Activated gamma-delta T cell (primary cell): ENCODE measurements at regions not wholly inside any gene's neighbourhood (a gene's known extent, or its start where the extent isn't known, plus 50 kb on each side); places are given as distances from the start of the nearest gene placed in this dataset.
"Not testable (repeated sequence)": the region's sequence is repeated elsewhere in the genome, so short reads cannot be mapped to it uniquely, and the experiment has no call there.

Experiments
- DNase-seq: peaks from one replicate; lab custom pipeline; 2025; lab: John Stamatoyannopoulos, UW

DNA sequence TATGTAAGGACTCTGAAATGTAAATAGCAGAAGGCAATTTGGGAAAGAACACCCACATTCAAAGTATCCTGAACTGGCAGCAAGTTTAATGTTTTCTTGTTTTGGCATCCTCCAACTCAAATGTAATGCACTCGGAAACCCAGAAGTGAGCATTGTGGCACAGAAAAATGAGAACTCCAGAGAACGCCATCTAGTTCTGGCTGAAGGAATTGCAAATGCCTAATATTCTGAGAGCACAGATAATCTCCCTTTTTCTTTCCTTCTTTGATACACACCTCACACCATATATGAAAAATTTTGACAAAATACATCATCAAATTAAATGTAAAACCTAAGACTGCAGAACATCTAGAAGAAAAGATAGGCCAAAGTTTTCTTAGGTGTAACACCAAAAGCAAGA is 52.1 kb downstream of the PWWP3B start:
- DNase-seq = no peak

DNA sequence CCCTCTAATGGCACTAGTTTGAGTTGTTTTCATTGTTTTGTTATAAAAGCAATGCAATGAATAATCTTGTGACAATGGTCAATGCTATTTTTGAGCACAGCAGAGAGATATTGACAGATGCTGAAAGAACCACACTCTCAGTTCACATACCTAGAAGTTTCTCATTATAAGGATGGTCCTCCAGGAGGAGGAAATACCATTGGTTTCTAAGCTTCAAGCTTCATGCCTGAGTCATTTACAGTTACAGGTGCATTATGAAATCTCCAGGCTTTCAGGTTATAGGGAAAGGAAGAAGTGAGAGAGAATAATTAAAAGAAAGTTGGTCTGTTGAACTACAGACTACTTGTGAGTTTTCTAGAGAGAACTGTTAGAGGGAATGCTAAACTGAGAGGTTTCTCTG is 75.3 kb downstream of the PWWP3B start:
- no peak for DNase-seq

DNA sequence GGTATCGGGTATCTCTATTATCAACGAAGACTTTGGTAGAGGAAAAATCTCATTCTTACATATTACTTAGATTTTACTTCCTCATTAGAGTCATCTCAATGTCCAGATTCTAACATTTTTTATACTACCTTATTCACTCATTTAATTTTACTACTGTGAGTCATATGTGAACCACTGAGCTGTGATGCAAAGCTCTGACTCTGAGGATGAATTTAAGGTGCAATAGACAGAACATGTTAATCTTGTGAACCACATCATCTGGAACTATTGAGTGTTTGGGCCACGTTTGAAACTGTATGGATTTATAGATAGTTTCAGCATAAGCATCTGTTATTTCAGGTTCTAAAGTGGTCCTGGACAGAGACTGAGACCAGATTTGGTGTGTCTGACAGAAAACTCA is 78.4 kb downstream of the PWWP3B start:
- no peak for DNase-seq

DNA sequence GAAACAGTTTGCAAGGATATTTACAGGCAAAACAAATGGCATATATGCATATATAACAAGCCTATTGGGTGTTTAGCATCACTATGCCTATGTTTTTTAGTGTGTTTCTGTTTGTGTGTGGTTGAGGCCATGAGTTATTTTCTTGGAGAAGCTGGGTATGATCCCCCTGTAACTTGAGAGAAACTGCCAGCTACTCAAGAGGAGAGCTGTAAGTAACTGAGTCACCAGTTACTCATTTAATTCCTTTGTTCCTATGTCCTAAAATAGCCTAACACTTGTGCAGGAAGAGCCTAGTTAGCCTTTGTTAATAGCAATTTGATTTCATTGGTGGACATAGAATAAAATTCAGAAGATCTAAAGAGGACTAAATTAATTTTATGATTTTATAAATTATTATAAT is 79.1 kb downstream of the PWWP3B start:
- no peak for DNase-seq

DNA sequence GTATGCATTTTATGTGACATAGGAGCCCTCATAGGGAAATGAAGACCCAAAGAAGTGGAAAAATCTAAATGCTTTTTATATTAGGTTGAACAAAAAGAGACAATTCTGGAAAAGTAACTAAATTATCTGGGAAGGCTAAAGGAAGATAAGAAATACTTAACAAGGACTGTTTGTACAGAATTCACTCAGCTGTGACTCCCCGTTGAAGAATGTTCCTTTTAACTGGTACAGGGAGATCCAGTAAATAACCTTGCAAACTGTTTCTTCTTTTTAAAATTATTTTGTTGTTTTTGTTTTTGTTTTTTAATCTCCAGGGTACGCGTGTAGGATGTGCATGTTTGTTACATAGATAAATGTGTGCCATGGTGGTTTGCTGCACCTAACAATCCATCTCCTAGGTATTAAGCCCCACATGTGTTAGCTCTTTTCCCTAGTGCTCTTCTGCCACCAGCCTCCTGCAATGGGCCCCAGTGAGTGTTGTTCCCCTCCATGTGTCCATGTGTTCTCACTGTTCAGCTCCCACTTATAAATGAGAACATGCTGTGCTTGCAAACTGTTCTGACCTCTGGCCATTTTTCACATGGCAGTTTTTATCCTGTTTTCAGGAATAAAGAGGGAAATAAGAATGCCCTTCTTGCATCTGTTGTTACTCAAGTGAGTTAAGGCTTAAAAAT is 81.7 kb downstream of the PWWP3B start:
- no peak for DNase-seq

DNA sequence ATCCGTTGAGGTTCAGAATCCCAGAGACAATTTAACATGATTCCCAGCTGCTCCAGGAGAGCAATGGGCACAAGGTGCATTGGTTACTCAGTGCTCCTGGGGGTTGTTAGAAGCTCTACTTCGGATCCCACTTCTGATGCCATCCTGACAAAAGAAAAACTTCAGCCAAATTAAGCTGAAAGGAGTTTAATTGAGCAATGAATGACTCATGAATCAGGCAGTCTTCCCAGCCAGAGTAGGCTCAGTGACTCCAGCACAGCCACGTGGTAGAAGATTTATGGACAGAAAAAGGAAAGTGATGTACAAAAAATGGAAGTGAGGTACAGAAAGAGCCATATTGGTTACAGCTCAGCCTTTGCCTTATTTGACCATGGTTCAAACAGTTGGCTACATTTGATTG is 95.7 kb downstream of the PWWP3B start:
- DNase-seq = no peak

DNA sequence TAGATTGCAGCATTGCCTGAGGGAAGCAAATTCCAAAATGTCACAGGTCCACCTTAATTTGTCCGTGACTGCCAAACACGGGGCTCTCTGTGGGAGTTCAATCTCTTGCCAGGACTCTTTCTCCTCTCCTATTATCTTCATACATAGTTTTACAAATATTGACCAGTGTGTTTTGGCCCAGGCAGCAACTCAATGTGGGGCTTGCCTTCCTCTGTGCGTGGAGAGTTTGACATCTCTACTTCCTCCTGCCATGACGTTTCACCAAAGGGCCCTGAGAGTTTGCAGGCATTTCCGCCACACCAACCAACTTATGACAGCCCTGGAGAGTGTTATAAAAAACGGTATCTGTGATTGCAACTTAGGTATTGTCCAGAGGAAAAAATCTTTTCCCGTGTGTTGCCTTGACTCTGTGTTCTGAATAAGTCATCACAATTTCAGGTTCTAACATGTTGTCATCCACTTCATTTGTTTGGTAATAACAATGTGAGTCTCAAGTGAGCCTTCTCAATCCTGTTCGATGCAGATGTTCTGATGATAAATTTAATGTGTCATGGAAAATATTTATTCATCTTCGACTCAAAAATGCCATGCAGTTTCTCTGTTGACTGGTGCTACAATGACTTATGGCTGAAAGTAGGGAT is 106.0 kb downstream of the PWWP3B start:
- DNase-seq = not testable (repeated sequence)

DNA sequence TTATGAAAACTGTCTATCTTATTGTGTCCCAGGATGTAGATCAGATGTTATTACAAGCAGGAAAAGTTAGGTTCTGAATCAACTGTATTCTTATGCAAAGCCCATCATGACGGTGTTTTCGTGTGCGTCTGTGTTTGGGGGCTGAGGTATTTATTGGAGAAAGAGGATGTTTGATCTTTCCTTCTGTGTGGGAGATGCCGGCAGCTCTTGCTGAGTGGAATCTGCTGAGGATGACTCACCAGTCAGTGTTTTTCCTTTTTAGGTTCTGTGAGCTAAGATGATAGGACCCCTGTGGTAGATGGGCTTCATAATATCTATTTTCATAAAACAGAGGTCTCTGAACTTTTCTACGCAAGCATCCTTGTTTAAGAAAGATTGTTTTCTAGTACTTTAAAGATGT is 107.1 kb downstream of the PWWP3B start:
- not testable (repeated sequence) for DNase-seq

DNA sequence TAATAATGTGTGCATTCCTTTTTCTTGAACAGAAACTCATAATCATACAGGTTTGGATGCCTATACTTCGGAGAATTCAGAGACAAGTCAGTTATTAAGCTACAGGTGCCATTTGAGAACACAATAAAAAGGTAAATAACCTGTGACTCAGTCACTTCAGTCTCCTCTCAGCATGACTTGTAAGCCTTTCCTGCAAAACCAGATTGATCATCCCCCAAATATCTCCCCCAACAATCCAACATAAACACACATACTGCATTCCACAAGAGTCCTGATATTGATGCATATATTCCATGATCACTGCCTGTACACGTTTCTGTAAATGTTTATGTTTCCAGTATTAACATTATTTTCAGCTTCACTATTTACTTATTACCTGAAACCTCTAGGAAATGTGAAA is 110.8 kb downstream of the PWWP3B start:
- DNase-seq = no peak

DNA sequence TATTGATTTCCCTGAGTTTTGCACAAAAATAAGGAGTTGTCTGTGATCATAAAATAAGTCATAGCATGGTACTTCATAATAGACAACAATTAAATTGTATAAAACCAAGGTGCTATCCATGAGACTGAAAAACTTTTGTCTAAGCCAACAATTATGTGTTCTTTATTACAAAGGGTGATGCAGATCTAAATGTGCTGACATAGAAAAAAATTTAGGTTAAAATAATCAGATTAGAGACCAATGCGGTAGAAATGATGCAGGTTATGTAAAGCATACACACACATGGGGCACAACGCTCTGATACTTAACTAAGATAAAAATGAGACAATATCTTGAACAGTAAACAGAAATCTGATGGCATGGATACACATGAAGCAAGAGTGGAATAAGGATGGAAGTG is 113.3 kb downstream of the PWWP3B start:
- DNase-seq = no peak

DNA sequence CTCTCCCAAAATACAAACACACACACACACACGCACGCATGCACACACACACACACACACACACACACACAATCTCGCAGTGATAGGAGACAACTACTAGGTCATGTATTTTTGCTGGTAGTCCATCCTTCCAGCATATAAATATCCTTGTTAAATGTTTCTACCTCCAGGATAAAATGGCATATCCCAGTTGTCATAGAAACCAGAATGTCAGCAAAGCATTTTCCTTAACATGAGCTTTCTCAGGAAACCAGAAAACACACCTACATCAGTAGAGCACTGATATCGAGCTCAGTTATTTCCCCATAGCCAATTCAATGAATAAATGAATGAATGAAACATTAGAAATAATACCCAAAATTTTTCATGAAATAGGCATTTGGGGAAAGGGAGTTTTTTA is 115.7 kb downstream of the PWWP3B start:
- DNase-seq = no peak

DNA sequence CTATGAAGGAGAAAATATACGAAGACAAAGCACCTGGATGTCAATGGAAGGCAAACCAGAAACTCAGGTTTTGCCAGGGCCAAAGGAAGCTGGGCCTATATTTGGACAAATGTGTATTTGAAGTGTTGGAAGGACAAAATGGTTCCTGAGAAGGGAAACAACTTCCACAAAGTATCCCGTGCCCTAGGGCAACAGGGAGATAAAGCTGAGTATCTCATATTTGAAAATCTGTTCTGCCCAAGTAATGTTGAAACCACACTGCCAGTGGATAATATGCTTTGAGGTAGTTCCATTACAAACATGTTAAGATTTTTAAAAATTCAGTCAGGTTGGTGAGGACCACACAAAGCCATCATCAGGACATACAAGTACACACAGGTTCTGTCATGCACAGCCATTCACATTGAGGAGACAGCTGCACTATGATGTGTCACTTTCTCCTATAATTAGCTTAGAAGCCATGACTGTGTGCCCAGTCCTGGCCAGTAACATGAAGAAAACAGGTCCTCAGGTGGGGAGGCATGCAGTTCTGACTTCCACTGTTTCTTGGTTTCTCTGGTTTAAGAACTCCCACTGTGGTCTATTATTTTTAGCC is 116.4 kb downstream of the PWWP3B start:
- no peak for DNase-seq

DNA sequence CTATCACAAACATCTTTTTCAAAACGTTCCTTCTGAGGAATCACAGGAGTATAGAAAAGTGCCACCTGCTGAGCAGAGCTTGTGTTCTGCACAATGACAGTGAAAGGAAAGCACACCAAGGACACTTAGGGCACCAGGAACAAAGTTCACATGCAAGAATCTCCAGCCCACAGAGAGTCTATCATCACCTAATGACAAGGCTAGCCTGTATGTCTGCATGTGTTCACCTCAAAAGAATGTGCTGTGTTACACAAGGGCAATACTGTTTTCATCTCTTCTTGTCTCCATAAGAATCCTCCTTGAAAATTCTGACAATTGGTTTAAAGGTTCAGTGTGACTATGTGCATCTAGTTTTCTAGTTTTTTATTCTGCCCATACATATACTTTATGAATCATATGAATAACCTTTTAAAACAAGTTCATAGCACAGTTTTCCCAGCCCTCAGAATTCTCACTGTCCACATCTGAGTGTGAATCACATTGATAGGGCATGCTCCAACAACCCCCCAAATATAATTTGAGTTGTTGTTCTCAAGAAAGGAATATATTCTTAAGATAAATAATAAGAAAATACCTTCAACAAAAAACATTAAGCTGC is 118.0 kb downstream of the PWWP3B start:
- no peak for DNase-seq

DNA sequence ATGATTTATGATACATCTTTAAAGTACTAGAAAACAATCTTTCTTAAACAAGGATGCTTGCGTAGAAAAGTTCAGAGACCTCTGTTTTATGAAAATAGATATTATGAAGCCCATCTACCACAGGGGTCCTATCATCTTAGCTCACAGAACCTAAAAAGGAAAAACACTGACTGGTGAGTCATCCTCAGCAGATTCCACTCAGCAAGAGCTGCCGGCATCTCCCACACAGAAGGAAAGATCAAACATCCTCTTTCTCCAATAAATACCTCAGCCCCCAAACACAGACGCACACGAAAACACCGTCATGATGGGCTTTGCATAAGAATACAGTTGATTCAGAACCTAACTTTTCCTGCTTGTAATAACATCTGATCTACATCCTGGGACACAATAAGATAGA is 122.7 kb downstream of the PWWP3B start:
- DNase-seq = not testable (repeated sequence)

DNA sequence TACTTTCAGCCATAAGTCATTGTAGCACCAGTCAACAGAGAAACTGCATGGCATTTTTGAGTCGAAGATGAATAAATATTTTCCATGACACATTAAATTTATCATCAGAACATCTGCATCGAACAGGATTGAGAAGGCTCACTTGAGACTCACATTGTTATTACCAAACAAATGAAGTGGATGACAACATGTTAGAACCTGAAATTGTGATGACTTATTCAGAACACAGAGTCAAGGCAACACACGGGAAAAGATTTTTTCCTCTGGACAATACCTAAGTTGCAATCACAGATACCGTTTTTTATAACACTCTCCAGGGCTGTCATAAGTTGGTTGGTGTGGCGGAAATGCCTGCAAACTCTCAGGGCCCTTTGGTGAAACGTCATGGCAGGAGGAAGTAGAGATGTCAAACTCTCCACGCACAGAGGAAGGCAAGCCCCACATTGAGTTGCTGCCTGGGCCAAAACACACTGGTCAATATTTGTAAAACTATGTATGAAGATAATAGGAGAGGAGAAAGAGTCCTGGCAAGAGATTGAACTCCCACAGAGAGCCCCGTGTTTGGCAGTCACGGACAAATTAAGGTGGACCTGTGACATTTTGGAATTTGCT is 123.8 kb downstream of the PWWP3B start:
- not testable (repeated sequence) for DNase-seq

DNA sequence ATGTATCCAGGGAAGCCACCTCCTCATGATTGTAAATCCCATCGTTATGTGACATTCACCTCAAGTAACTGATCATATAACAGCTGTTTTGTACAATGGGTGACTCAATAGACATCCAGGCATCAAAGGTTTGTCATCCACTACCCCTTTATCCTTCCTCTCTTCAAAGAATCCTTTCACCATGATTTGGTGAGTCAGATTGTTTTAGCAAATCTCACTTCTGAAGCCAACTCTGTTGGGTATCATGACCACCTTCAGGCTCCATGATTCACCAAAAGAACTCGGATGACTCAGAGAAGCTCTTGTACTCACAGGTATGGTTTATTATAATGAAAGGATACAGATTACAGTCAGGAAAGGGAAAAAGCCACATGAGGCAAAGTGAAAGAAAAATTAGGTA is 132.1 kb downstream of the PWWP3B start:
- no peak for DNase-seq

DNA sequence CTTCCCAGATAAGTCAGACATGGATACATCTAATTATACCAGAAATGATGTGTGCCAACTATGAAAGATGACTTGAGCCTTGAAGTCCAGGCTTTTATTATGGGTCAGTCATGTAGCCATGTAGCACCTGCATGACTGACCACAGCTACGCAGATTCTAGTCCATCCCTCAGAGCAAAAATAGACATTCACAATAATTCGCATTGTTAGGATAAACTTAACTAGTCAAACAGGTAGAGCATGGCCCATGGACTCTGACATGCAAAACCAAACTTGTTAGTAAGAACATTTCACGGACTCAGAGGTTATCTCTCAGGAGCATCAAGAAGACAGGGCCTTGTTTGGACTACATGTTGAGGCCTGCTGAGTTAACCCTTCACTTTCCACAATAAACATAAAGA is 132.6 kb downstream of the PWWP3B start:
- DNase-seq = no peak

DNA sequence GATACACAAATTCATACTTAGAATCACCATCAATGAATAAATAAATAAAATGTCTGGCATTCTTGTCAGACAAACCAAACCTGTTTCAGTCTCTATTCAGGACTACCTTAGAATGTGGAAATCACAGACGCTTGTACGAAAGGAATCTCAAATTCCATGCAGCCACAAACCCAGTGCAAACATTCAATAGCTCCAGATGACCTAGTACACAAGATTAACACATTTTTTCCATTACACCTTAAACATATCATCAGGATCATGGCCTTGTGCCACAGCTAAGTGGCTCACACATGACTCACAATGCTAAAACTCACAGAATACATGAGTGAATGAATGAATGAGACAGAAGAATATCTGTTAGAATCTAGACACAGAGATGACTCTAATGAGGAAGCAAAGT is 134.2 kb downstream of the PWWP3B start:
- no peak for DNase-seq

DNA sequence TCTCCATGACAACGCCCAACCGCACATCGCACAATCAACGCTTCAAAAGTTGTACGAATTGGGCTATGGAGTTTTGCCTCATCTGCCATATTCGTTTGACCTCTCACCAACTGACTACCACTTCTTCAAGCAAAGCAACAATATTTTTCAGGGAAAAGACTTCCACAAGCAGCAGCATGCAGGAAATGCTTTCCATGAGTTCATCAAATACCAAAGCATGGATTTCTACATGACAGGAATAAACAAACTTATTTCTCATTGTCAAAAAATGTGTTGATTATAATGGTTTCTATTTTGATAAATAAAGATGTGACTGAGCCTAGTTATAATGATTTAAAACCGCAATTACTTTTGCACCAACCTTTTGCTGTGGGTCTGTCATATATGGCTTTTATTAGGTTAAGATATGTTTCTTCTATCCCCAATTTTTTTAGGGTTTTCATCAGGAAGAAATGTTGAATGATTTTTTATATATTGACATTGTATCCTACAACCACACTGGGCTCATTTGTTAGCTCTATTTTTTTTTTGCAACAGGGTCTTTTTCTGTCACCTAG is 138.4 kb downstream of the PWWP3B start:
- no peak for DNase-seq

DNA sequence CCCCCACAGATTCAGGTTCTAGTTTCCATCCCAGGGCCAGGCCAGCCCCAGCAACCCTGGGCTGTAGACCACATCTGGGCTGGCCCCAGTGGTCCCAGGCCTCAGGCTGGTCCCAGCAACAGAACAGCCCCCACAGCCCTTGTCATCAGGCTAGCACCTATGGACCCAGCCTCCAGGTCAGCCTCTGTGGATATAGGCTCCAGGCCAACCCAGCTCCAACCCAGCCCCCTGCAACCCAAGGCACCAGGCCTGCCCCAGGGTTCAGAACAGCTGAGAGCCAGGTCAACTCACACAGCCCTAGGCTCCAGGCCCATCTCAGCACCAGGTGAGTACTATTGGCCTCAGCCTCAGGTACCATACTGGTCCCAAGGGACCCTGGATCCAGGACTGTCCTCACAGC is 155.3 kb downstream of the PWWP3B start:
- DNase-seq = no peak

DNA sequence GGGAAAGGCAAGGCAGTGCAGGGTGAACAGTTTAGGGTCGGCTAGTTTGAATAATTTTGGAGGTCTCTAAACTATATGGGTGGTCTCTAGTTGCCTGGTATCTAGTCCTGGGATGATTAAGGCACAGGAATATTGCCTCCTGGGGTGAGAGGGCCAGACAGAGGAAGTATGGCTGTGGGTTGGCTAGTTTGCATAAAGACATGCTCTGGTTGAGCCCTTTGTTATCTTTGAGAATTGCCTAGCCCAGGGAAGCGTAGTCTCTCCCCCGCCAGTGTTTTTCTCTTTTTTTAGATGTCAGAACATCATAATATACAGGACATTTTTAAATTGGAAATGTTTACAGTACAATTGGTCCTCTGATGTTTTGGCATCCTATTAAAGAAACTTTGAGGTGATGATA is 163.5 kb downstream of the PWWP3B start:
- DNase-seq = no peak

DNA sequence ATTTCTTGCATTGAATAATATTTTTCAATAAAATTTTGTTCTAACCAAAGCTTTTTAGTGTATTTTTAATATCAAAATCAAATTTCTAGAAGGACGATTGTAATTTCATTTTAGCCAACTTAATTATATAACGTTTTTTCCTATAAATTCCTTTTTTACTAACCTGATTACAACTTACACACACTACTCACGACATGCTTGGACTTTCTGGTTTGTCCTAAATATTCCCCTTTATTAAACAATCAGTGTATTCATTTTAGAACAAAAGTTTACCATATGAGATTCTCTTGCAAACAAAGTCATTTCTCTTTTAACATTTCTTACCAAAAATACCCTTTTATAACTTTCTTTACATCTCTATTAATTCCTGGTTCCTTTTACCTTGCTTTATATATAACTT is 173.7 kb downstream of the PWWP3B start:
- no peak for DNase-seq

DNA sequence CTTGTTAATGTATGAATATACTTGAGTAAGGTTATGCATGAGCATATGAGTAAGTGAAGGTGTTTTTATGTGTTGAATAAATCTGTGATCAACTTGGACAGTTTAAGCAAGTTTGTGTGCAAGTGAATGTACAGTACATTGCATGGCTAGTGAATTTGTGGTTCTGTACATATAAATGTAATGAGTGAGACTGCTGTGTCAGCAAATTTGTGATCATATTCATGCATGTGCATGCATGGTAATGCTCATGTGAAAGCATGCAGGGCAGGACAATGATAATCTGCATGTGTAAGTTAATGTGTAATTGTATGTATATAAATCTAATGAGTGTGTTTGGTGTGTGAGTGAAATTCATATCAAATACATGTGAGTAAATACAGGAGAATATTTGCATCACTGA is 188.5 kb downstream of the PWWP3B start:
- no peak for DNase-seq
